Inflammatory macrophage treated with lipopolysaccharide for 1 hour (primary cell): ENCODE measurements at regions not wholly inside any gene's neighbourhood (a gene's known extent, or its start where the extent isn't known, plus 50 kb on each side); places are given as distances from the start of the nearest gene placed in this dataset.
"Not testable (repeated sequence)": the region's sequence is repeated elsewhere in the genome, so short reads cannot be mapped to it uniquely, and the experiment has no call there.

Source experiments
- DNase-seq, 2 donors: peaks; one replicate each; pipeline ENCODE4 v3.0.0-alpha.2; 2020 to 2022

DNA sequence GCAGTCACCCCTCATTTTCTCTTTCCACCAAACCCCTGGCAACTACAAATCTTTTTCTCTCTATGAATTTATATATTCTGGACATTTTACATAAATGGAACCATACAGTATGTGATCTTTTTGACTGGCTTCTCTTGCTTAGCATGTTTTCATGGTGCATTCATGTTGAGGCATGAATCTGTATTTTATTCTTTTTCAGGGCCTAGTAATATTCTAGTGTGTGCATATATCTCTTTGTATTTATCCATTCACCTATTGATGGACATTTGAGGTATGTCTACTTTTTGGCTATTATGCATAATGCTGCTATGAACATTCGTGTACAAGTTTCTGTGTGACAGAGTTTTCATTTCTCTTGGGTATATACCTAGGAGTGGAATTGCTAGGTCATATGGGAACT lies 78.2 kb downstream of the HACD1 start:
- DNase-seq, result no peak

DNA sequence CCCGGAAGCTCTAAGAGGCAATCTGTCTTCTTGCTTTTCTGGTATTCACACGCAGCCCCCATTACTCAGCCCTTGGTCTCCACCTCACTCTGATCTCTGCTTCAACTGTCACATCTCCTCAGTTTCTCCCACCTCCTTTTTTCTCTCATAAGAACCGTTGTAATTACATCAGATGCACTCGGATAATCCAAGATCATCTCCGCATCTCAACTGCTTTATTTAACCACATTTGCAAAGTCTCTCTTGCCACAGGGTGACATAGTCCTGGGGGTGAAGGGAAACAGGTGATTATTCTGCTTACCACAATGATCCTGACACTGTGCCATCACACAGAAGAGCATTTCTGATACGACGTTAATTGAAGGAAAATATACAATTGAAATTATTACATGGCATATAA lies 79.9 kb downstream of the HACD1 start:
- no peak for DNase-seq

DNA sequence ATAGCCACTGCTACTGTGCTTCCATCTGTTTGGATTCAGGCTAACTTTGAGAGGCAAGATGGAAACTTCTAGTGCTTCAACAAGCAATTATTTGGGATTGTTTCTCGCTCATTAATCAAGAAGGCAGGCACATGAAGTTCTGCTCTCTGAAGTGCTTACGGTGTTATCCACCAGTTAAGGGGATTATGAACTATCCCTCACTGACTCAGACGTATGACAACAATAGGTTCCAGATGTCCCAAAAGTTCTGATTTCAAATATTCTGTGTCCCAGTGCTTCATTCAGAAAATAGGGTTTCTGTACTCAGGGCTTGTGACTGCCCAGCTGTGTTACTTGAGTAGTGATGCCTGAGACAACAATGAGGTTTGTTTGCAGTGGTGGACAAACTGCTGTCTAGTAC lies 81.0 kb downstream of the HACD1 start:
- DNase-seq, result no peak

DNA sequence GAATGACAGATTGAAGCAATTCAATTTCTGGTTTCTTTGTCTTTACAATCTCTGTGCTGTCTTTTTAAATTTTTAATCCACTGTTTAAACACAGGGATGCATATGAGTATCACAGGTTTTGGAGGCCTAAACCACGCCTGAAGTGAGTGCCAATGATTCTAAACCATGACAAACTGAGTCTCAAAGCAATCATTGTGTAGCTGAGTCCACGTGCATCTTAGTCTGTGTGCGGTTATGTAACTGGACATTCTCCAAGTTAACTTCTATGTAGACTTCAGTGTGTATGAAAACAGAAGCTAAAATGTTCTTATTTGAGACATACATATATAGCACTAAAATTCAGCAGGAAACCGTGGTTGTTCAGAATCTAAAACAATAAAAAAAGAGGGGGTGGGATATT lies 79.3 kb upstream of the ST8SIA6 start:
- DNase-seq, result no peak

DNA sequence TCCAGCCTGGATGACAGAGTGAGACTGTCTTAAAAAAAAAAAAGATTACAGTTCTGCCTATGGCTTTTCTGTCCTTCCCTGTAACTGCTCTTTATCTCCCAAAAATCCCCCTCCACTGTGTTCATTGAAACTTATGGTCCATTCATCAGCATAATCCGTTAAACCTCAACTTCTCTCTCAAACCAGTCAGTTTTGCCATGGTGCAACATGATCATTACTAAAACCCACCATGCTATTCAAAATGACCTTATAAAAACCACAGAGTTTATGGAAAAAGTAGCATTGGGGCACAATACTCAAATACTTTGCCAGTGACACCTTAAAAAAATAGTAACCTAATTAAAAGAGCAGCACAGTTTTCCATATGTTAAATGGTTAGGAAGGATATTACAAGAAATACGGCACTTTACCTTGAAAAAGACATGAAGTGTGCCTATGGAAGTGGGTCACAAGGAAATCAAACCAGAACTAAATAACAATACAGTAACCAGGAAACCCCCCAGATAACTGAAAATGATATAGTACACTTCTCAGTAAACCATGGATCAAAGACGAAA lies 74.0 kb upstream of the ST8SIA6 start:
- DNase-seq, result no peak

DNA sequence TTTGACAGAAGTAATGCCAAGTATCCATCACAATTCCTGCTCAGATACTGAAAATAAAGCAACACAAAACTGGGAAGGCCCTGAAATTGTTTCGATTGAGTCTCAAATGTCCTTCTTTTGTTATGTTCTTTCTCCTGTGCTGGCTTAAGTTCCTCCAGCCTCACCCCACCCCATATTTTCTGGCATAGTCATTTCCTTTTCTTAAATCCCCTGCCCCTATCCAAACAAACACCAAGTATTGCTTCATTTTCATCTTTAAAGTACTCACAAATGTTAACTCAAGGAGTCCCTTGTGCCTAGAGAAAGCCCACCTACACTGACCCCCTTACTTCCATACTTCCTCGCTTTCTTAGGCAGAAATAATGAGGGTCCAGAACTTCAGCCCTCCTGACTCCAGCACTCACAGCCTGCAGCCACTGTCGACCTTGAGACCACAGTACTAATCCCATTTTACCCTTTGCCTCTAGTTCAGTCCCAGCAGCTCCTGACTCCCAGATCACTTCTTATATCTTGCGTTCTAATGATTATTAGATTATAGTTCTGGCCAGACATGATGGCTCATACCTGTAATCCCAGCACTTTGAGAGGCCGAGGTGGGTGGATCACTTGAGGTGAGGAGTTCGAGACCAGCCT lies 73.2 kb upstream of the ST8SIA6 start:
- no peak for DNase-seq

DNA sequence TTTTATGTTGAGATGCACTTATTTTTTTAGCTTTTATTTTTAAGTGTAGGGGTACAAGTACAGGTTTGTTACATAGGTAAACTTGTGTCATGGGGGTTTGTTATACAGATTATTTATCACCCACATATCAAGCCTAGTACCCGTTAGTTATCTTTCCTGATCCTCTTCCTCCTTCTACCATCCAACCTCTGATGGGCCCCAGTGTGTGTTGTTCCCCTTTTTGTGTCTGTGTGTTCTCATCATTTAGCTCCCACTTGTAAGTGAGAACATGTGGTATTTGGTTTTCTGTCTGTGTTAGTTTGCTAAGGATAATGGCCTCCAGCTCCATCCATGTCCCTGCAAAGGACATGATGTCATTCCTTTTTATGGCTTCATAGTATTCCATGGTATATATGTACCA lies 72.2 kb upstream of the ST8SIA6 start:
- not testable (repeated sequence) for DNase-seq

DNA sequence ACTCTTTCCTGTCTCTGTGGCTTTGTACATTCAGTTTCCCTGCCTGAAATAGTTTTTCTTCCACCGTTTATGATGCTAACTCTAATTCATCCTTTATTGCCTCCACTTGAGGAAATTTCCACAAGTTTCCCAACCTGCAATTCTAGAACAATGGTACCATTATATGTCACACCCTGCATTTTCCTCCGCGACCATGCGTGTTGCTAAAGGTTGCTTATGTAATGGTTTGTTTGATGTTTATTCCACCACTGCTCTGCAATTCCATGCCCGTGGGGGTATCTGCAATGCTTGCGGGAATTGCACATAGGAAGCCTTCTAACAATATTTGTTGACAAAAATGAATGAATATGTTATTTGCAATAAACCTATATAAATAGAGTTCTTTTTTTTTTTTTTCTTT lies 69.5 kb upstream of the ST8SIA6 start:
- DNase-seq, result no peak

DNA sequence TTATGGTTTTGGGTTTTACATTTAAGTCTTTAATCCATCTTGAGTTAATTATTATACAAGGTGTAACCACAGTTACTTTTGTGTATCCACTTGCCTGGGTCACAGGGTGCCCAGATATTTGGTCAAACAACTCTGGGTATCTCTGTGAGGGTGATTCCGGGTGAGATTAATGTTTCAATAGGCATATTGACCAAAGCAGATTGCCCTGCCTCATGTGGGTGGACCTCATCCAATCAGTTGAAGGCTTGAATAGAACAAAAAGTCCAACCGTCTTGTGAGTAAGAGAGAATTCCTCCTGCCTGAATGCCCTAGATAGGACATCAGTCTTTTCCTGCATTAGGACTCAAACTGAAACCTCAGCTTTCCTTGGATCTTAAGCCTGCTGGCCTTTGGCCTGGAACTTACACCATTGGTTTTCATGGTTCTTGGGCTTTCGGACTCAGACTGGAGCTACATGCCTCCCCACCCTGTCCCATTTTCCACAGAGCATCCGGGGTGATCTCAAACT lies 68.9 kb upstream of the ST8SIA6 start:
- DNase-seq, result no peak

DNA sequence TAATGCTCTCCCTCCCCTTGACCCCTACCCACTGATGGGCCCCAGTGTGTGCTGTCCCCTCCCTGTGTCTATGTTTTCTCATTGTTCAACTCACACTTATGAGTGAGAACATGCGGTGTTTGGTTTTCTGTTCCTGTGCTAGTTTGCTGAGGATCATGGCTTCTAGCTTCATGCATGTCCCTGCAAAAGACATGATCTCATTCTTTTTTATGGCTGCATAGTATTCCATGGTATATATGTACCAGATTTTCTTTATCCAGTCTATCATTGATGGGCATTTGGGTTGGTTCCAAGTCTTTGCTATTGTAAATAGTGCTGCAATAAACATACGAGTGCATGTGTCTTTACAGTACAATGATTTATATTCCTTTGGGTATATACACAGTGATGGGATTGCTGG lies 67.9 kb upstream of the ST8SIA6 start:
- not testable (repeated sequence) for DNase-seq

DNA sequence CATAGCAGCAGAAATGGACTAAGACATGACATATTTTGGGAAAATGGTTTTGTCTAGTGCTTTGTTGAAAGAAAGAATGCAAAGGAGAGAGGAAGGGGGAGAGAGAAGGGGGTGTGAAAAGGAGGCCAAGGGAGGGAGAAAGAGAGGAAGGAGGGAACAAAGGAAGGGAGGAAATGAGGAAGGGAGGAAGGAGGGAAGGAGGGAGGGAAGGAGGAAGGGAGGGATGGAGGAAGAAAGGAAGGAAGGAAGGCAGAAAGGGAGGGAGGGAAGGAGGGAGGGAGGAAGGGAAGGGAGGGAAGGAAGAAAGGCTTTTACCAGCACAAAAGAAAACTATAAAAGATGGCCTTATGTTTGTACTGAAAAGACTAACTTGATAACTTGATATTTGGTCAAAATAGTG lies 65.1 kb upstream of the ST8SIA6 start:
- DNase-seq, result no peak

DNA sequence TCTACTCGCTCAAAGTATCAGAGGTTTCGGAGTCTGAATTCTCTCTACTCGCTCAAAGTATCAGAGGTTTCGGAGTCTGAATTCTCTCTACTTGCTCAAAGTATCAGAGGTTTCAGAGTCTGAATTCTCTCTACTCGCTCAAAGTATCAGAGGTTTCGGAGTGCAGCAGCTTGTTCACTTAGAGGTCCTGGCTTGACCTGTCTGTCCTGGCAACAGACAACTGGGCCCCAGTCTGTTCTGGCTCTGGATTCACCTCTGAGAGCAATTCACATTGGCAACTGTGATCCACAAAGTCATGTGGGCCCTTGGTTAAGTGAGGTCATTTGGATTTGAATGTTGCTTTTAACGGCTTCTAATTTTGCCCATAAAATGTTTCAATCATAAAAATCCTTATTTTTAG lies 63.9 kb upstream of the ST8SIA6 start:
- no peak for DNase-seq

DNA sequence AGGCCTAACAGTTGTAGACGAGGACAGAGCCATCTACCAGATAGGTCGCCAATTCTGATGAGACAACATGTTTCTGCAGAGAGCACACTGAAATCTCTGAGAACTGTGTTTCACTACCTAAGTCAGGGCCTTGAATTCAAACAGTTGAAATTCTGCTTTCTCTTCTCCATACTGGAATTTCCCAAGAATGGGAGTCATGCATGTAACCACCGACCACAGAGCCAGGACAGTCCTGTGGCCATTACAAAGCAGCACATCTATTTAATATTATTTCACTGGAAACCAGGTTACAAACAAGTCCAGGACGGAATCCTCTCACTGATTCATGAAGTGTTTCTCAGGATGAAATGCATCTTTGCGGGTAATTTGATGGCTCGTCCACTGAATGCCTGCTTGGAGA lies 62.0 kb upstream of the ST8SIA6 start:
- DNase-seq, result peak; percentile 55 to 70

DNA sequence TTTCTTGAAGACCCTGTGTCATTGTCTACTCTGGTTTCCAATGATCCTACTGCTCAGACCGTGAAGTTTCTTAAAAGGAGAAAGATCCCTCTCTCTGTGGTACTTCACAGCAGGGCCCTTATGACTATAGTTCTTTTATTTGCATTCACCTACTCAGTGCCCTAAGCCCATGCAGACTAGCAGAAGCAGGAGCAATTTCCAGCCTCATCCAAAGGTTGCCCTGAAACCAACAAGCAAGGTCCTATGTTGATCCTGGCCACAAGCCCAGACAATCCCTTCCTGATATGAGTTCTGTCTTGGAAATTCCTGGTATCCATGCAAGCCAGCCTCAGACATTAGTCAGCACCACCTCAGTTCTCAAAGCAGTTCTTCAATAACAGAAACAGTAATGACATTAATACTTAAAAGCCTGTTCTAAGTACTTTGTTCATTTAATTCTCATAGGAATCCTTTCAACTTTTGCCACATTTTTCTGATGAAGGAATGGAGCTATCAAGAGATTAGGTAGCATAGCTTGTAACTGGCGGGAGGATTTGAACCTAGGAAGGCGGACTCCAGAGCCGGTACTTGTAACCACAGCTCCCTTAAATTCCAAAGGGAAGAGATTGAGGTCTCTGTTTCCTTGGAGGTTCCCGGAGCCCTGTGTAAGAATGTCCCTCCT lies 58.1 kb upstream of the ST8SIA6 start:
- DNase-seq, result no peak

DNA sequence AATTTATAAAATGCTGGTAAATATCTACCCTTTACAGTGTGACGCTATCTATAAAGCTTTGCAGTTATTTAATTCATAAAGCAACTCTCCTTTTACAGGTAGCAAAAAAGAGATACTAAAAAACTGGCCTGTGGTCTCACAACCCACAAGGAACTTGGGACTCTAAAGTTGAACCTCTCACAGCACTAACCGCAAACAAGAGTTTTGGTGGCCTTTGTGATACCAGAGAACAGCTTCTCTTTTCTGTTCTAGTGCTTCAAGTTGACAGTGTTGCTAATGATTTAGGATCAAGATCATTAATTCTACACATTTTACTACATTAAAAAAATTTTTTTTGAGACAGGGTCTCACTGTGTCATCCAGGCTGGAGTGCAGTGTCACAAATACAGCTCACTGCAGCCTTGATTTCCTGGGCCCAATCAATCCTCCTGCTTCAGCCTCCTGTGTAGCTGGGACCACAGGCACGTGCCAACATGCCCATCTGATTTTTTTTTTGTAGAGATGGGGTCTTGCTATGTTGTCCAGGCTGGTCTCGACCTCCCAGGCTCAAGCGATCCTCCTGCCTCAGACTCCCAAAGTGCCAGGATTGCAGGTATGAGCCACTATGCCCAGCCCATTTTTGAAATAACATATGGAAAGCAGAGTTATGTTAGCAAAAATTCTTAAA lies 56.0 kb upstream of the ST8SIA6 start:
- peak in 1 of 2 donors; percentile 37 for DNase-seq

DNA sequence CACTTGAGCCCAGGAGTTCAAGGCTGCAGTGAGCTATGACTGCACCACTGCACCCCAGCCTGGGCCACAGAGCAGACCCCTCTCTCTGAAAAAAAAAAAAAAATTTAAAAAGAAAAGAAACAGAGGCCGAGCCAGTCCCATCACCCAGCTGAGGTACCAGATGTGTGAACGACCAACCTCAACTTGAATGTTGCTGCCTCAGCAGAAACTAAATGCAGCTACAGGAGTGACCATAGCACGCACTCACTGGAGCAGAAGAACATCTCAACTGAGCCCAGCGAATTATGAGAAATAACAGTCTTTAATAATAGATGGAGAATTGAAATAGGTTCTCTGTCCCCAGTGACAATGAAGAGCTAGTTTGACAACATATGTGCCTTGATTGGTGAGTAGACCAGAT lies 53.1 kb upstream of the ST8SIA6 start:
- DNase-seq, result no peak

DNA sequence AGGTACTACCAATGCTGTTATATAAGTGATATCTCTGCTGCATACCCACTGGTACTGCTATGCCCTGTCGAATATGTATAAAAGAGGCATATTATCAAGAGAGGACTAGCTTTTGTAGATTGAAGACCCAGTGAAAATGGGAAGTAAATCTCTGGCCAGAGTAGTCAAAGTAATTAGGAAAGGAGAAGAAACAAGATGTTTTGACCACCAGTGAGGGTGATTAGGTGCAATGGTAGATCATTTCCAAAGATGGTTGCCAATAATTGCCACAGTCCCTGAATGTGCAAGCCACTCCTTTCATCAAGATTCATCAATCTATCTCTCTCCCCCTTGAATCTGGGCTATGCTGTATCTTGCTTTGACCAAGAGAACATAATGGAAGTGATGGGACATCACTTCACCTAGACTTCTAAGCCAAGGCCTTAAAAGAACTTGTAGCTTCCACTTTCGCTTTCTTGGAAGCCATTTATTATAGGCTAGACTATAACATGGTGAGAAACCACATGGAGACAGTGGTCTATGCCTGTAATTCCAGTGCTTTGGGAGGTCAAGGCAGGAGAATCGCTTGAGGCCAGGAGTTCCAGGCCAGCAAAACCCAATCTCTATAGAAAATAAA lies 52.6 kb upstream of the ST8SIA6 start:
- no peak for DNase-seq

DNA sequence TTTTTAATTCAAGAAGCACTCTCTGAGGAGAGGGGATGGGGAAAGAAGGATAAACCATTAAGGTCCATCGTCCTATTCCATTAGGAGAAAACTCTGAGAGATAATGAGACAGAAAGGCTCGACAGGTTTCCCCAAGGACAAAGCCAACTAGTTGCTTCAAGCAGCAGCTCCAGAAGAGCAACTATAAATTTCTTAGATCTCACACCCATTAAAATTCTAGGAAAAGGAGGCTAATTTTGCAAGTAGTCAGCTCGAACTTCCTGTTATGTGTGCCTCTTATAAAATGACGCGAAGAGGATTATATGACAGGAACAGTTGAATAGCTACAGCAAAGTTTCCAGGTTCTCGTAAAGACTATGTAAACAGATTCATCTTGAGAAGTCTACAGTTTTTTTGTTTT lies 52.0 kb upstream of the ST8SIA6 start:
- DNase-seq, result peak in 1 of 2 donors; percentile 57

DNA sequence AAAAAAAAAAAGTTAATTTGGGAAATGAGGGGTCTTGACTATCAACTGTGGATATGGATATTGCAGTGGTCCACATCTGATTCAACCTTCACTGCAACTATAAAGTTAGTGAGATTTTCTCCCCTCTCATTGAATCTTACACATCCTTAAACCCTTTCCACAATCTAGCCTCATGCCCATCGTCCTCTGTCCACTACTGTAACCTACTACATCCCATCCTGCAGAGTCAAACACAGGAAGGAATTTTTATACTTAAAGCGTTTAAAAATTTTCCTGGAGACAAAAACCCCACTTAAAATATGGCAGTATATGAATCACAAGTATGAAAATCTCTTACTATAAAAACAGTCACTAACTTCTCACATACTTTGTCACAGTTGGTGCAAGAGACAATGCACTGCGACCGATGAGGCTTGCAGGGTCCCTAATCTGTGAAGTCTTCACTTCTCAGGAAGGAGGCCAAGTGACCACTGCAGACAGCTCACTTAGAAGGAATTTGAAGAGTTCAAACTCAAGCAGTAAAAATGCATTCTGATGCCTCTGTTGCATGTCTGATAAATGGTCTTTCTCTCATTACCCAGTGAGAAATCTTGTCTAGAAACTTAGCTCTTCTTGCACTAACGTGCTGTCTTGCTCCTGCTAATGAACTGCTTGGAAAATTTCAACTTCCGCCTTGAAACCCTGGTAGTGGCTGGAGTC lies 50.3 kb upstream of the ST8SIA6 start:
- DNase-seq, result no peak
